Fibroblast of lung (primary cell): ENCODE measurements at regions not wholly inside any gene's neighbourhood (a gene's known extent, or its start where the extent isn't known, plus 50 kb on each side); places are given as distances from the start of the nearest gene placed in this dataset.

Experiments used
- DNase-seq, 2 donors: peaks; one replicate each; pipeline versions ENCODE4 v3.0.0 to v3.0.0-alpha.2; 2010; ENCODE audit warnings: low read depth in 2 of 2
- H2AFZ ChIP-seq: 2 replicates; pipeline ENCODE4 v1.5.1; 2012; ENCODE audit warnings: low read length, control low read depth, inconsistent platforms
- H3K27ac ChIP-seq: 2 replicates; pipeline ENCODE4 v1.5.1; 2011; ENCODE audit warnings: low read length, control low read depth; ENCODE audit not compliant: insufficient read depth
- H3K27me3 ChIP-seq: 2 replicates; pipeline ENCODE4 v1.5.1; 2011; ENCODE audit warnings: mild to moderate bottlenecking, low read length; ENCODE audit not compliant: control insufficient read depth, insufficient read depth
- H3K36me3 ChIP-seq: 2 replicates; pipeline ENCODE4 v1.5.1; 2011; ENCODE audit warnings: low read length; ENCODE audit not compliant: control insufficient read depth, insufficient read depth
- H3K4me1 ChIP-seq: 2 replicates; pipeline ENCODE4 v1.5.1; 2011; ENCODE audit warnings: low read length; ENCODE audit not compliant: control insufficient read depth, insufficient read depth; ENCODE audit errors: extremely low read depth
- H3K4me2 ChIP-seq: 2 replicates; pipeline ENCODE4 v1.5.1; 2011; ENCODE audit warnings: low read length, control low read depth; ENCODE audit not compliant: insufficient read depth; ENCODE audit errors: extremely low read depth
- H3K4me3 ChIP-seq, 4 experiments: fragments of 200-600 bp in 1 of 4; sonication (generic) in 1 of 4; replicated peaks in 1 of 4; 2 replicates each; pipeline ENCODE4 v1.5.1; 2011 to 2016; ENCODE audit warnings: low read length in 4 of 4, low read depth in 3 of 4, mild to moderate bottlenecking in 3 of 4, control low read depth in 2 of 4, inconsistent platforms in 1 of 4, mixed read lengths in 1 of 4; ENCODE audit not compliant: insufficient read depth in 1 of 4; ENCODE audit errors: control extremely low read depth in 1 of 4
- H3K79me2 ChIP-seq: 2 replicates; pipeline ENCODE4 v1.5.1; 2012; ENCODE audit warnings: mild to moderate bottlenecking, low read length, inconsistent platforms; ENCODE audit not compliant: control insufficient read depth, insufficient read depth
- H3K9ac ChIP-seq: 2 replicates; pipeline ENCODE4 v1.5.1; 2011; ENCODE audit warnings: mild to moderate bottlenecking, low read length, control low read depth; ENCODE audit not compliant: insufficient read depth
- H3K9me3 ChIP-seq: 2 replicates; pipeline ENCODE4 v1.5.1; 2012; ENCODE audit warnings: low read depth, low read length; ENCODE audit not compliant: control insufficient read depth, insufficient read depth
- H4K20me1 ChIP-seq: 2 replicates; pipeline ENCODE4 v1.5.1; 2011; ENCODE audit warnings: low read length; ENCODE audit not compliant: control insufficient read depth, insufficient read depth; ENCODE audit errors: extremely low read depth
- EZH2 ChIP-seq: IDR thresholded peaks from 2 replicates; pipeline ENCODE4 v1.5.1; 2012; ENCODE audit warnings: low read length, control low read depth, mild to moderate bottlenecking; ENCODE audit errors: missing control alignments
- TF ChIP-seq, protein P1 (sequence below), 2 donors: IDR thresholded peaks in 1 of 2; conservative IDR thresholded peaks in 1 of 2; 1 replicate in 1 of 2; 2 replicates in 1 of 2; pipeline ENCODE4 v1.5.1; 2011 to 2012; ENCODE audit warnings: low read length in 2 of 2, control low read depth in 1 of 2, inconsistent platforms in 1 of 2, low read depth in 1 of 2, mild to moderate bottlenecking in 1 of 2

DNA sequence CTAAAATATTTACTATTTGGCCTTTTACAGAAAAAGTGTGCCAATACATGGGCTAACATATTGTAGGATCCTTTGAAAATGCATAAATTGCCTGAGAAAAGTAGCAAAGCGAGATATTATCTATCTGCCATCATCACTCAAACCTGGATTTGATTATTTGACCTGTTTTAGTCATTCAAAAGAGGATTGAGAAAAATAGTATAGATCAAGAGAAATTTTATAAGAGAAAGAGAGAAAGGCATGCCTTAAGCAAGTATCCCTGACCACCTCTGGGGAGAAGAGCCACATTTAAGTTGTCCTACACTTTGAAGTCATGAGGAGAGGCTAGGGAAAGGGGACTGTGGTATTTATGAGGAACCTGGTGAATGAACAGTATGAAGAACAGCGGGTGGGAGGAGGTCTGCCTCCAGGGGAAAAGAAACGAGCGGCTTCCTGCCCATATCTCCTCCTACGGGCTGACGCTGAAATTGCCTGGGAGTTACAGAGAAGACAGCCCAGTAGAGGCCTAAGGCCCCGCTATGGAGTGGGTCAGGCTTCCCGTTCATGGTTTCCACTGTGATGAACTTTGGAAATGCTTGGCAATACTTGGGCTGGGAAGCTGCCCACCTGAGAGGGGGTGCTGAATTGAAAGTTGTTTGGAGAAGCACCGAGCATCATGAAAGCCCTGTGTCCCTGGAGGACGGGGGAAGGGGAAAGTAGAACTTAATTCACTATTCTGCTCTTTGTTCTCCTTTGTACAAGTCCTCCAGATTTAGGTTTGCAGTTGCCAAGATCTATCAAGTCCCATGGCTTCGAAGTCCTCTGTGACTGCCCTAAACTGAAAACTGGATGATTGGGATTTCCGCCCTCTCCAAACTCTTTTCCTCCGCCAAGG lies 106.9 kb upstream of the ACSL4 start:
- H3K79me2 ChIP-seq: no peaks in the 10 kb centered on the region
- no peaks in the 10 kb centered on the region for H3K36me3 ChIP-seq
- no peak overlapping the region for H3K4me3 ChIP-seq
- DNase-seq: peak in 1 of 2 donors; percentile 54
- peak overlapping the region; percentile 11 for H3K4me2 ChIP-seq
- TF ChIP-seq EZH2: no peak
- TF ChIP-seq, protein P1, sequence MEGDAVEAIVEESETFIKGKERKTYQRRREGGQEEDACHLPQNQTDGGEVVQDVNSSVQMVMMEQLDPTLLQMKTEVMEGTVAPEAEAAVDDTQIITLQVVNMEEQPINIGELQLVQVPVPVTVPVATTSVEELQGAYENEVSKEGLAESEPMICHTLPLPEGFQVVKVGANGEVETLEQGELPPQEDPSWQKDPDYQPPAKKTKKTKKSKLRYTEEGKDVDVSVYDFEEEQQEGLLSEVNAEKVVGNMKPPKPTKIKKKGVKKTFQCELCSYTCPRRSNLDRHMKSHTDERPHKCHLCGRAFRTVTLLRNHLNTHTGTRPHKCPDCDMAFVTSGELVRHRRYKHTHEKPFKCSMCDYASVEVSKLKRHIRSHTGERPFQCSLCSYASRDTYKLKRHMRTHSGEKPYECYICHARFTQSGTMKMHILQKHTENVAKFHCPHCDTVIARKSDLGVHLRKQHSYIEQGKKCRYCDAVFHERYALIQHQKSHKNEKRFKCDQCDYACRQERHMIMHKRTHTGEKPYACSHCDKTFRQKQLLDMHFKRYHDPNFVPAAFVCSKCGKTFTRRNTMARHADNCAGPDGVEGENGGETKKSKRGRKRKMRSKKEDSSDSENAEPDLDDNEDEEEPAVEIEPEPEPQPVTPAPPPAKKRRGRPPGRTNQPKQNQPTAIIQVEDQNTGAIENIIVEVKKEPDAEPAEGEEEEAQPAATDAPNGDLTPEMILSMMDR (conservative IDR thresholded peaks at IDR 0.05 in 1 of 2, IDR thresholded peaks at IDR 0.05 in 1 of 2; ENCODE audit: low read depth in 1 of 2, low read length in 2 of 2): no peak
- peaks cover 11% of the 10 kb centered on the region for H3K4me1 ChIP-seq
- H2AFZ ChIP-seq: no peak overlapping the region
- no peaks in the 10 kb centered on the region for H4K20me1 ChIP-seq
- peak overlapping the region; percentile 50 for H3K27ac ChIP-seq
- no peaks in the 10 kb centered on the region for H3K27me3 ChIP-seq
- H3K9me3 ChIP-seq: no peaks in the 10 kb centered on the region
- no peak overlapping the region for H3K9ac ChIP-seq

DNA sequence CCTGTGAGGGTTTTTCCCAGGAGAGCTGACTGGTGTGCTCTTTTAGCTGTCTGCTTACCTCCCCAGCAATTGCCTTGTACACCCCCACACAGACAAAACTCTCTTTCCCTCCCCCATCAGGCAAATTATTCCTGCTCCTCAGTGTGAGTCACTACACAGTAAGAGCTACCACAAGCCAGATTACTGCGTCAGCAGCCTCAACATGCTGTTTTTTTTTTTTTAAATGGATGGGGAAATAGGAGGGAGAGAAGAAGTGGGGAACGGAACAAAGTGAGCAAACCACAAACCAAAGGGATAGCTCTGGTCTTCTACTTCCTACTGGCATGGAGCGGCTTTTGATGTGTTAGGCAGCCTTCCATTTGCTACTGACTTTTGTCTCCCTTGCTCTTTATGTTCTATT lies 107.5 kb upstream of the ACSL4 start:
- no peaks in the 10 kb centered on the region for H3K9me3 ChIP-seq
- H2AFZ ChIP-seq: no peak overlapping the region
- H3K4me3 ChIP-seq: no peak overlapping the region
- H3K9ac ChIP-seq: no peak overlapping the region
- no peaks in the 10 kb centered on the region for H3K27me3 ChIP-seq
- H3K79me2 ChIP-seq: no peaks in the 10 kb centered on the region
- DNase-seq: peak; percentile 95 to 96
- peaks cover 11% of the 10 kb centered on the region for H3K4me1 ChIP-seq
- H3K27ac ChIP-seq: peak overlapping the region; percentile 62
- H3K36me3 ChIP-seq: no peaks in the 10 kb centered on the region
- no peaks in the 10 kb centered on the region for H4K20me1 ChIP-seq
- no peak for TF ChIP-seq EZH2
- TF ChIP-seq, protein P1 (conservative IDR thresholded peaks at IDR 0.05 in 1 of 2, IDR thresholded peaks at IDR 0.05 in 1 of 2; ENCODE audit: low read depth in 1 of 2, low read length in 2 of 2): no peak
- no peak overlapping the region for H3K4me2 ChIP-seq

DNA sequence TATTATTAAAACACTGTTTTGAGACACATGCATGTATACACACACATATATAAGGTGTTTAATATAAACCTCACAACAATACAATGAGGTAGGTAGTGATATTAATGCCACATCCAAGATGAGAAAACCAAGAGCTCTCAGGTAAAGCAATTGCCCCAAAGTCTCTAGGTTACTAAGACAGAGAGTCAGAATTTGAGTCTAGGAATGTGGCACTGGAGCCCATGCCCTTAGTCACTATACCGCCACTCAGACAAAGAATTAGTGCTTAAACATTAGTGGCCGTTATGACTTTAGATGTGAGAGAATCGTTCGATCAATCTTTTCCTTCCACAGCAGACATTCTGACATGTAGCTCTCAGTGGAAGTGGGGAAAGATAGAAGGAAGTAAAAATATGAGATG lies 108.2 kb upstream of the ACSL4 start:
- Histone ChIP-seq H3K4me3 (no peak overlapping the region), H3K27me3 (no peaks in the 10 kb centered on the region), H3K9me3 (no peaks in the 10 kb centered on the region), H4K20me1 (no peaks in the 10 kb centered on the region), H3K36me3 (no peaks in the 10 kb centered on the region), H3K27ac (no peak overlapping the region), H2AFZ (no peak overlapping the region), H3K4me2 (no peak overlapping the region), H3K4me1 (peaks cover 11% of the 10 kb centered on the region), H3K9ac (no peak overlapping the region), H3K79me2 (no peaks in the 10 kb centered on the region)
- DNase-seq: no peak
- no peak for TF ChIP-seq EZH2
- TF ChIP-seq, protein P1 (conservative IDR thresholded peaks at IDR 0.05 in 1 of 2, IDR thresholded peaks at IDR 0.05 in 1 of 2; ENCODE audit: low read depth in 1 of 2, low read length in 2 of 2): no peak
